Mucosa of descending colon (tissue), 3 donors: ENCODE measurements at regions not wholly inside any gene's neighbourhood (a gene's known extent, or its start where the extent isn't known, plus 50 kb on each side); places are given as distances from the start of the nearest gene placed in this dataset.

Experiments used
- ATAC-seq: fragments of 200-7000 bp; cut with Tn5 transposase; one replicate; pipeline ENCODE4 v1.9.1; 2020; ENCODE audit warnings: mild to moderate bottlenecking, moderate library complexity
- DNase-seq, 3 donors: peaks; one replicate each; pipeline ENCODE4 v3.0.0-alpha.2; 2020
- H3K36me3 ChIP-seq: fragments of 200-600 bp; one replicate; pipeline ENCODE4 v1.8.0; 2021; ENCODE audit warnings: low read depth, mild to moderate bottlenecking
- H3K4me1 ChIP-seq: fragments of 200-600 bp; one replicate; pipeline ENCODE4 v1.8.0; 2021; ENCODE audit warnings: low read depth, mild to moderate bottlenecking
- H3K4me3 ChIP-seq: fragments of 200-600 bp; one replicate; pipeline ENCODE4 v1.8.0; 2021; ENCODE audit warnings: mild to moderate bottlenecking
- H3K9me3 ChIP-seq: fragments of 200-600 bp; one replicate; pipeline ENCODE4 v1.8.0; 2021; ENCODE audit warnings: mild to moderate bottlenecking
- CTCF ChIP-seq: fragments of 200-600 bp; IDR thresholded peaks from one replicate; pipeline ENCODE4 v1.8.0; 2022; ENCODE audit warnings: antibody characterized with exemption, mild to moderate bottlenecking
- intact Hi-C, 2 donors: fragments of 100-400 bp; cut with DNase I in 1 of 2; cut with micrococcal nuclease in 1 of 2; formaldehyde crosslinking; loops; one replicate each; pipeline versions ENCODE4 v1.11.0 to v1.11.1; 2022; cut with DNase I, micrococcal nuclease
- donor health status: DM: no; HTN: no; CAD: no; lungs with moderate emphysema.
- donor health status: DM: no; HTN: no; CAD: no.
- donor health status: DM: no; HTN: yes; CAD: no.

GRCh38 chr9:34907044-34907443 lies 51.0 kb upstream of the PHF24 start:
- intact Hi-C loops: no loop called here
- DNase-seq: no peak

DNA sequence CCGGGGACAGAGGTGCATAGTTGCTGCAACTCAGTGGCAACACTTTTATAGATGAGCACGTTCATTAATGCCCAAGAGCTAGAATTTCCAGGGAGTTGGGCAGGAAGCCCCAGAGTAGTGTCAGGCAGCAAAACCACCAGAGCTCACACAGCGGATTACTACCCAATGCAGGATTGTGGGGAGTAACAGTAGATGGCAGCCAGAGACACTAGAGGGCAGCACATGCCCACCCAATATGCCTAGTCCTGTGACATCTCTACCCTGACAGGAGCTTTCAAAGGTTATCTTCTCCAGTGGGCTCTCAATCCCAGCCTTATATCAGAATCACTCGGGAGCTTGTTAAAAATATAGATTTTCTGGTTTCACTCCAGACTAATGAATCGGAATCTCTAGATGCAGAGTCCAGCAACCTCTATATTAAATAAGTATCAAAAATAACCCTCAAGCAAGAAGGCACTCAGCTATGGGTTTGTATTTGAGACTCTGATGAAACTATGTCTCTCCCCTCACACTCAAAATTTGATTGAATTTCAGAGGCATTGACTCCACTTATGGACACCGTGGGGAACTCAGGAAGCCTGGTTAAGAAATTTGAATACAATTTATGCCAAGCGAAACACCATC lies 58.4 kb upstream of the PHF24 start:
- H3K4me1 ChIP-seq: no peaks in the 10 kb centered on the region
- ATAC-seq (peak; percentile 95), DNase-seq (peak; percentile 46 to 90 (median 81))
- peak; percentile 55 for TF ChIP-seq CTCF
- H3K36me3 ChIP-seq: no peaks in the 10 kb centered on the region
- intact Hi-C loops: loop anchor here in 1 of 2 donors (5.0 kb wide), 2 partner anchors 88 to 578 kb away; partner anchors contain the start of gene DNAJB5
- no peak overlapping the region for H3K4me3 ChIP-seq
- H3K9me3 ChIP-seq: no peaks in the 10 kb centered on the region

More at GRCh38 chr9:34907044-34907443, 51.0 kb upstream of the PHF24 start:
- no peaks in the 10 kb centered on the region for H3K9me3 ChIP-seq
- TF ChIP-seq CTCF: no peak
- ATAC-seq: no peak
- H3K4me1 ChIP-seq: no peaks in the 10 kb centered on the region
- no peaks in the 10 kb centered on the region for H3K36me3 ChIP-seq
- no peak overlapping the region for H3K4me3 ChIP-seq

GRCh38 chr9:34898846-34899245 lies 59.2 kb upstream of the PHF24 start:
- ATAC-seq (no peak), DNase-seq (no peak)
- Histone ChIP-seq H3K9me3 (no peaks in the 10 kb centered on the region), H3K36me3 (no peaks in the 10 kb centered on the region), H3K4me1 (no peaks in the 10 kb centered on the region), H3K4me3 (no peak overlapping the region)
- no peak for TF ChIP-seq CTCF
- intact Hi-C loops: loop anchor here in 1 of 2 donors (5.0 kb wide), 2 partner anchors 88 to 578 kb away; partner anchors contain the start of gene DNAJB5

- intact Hi-C loops: loop anchor here in 1 of 2 donors (5.0 kb wide), 2 partner anchors 91 to 581 kb away; partner anchors contain the start of gene DNAJB5
- no peak overlapping the region for H3K4me3 ChIP-seq
- TF ChIP-seq CTCF: no peak
- no peaks in the 10 kb centered on the region for H3K36me3 ChIP-seq
- H3K4me1 ChIP-seq: no peaks in the 10 kb centered on the region
- no peaks in the 10 kb centered on the region for H3K9me3 ChIP-seq
- ATAC-seq (no peak), DNase-seq (no peak)
These were observed 62.0 kb upstream of the PHF24 start for GRCh38 chr9:34896112-34896511.

GRCh38 chr9:34892886-34893285 lies 65.2 kb upstream of the PHF24 start:
- no peaks in the 10 kb centered on the region for H3K4me1 ChIP-seq
- no peak overlapping the region for H3K4me3 ChIP-seq
- intact Hi-C loops: no loop called here
- no peaks in the 10 kb centered on the region for H3K36me3 ChIP-seq
- ATAC-seq: no peak
- no peak for TF ChIP-seq CTCF
- DNase-seq: no peak
- H3K9me3 ChIP-seq: no peaks in the 10 kb centered on the region

- H3K4me3 ChIP-seq: no peak overlapping the region
- H3K36me3 ChIP-seq: no peaks in the 10 kb centered on the region
- no peak for DNase-seq
- H3K4me1 ChIP-seq: no peaks in the 10 kb centered on the region
- H3K9me3 ChIP-seq: no peaks in the 10 kb centered on the region
- ATAC-seq: no peak
- TF ChIP-seq CTCF: no peak
- intact Hi-C loops: no loop called here
These were observed 66.7 kb upstream of the PHF24 start for GRCh38 chr9:34891386-34891785.
